GM19438 (cell line): ENCODE measurements at regions not wholly inside any gene's neighbourhood (a gene's known extent, or its start where the extent isn't known, plus 50 kb on each side); places are given as distances from the start of the nearest gene placed in this dataset.

Source experiments
- ATAC-seq: cut with Tn5 transposase; IDR thresholded peaks from one replicate; pipeline ENCODE4 v1.9.1; 2021; ENCODE audit warnings: low read depth; ENCODE audit not compliant: unreplicated experiment

- no peak for ATAC-seq
Observed at GRCh38 chr12:128170181-128170580, 96.8 kb upstream of the TMEM132C start.

DNA sequence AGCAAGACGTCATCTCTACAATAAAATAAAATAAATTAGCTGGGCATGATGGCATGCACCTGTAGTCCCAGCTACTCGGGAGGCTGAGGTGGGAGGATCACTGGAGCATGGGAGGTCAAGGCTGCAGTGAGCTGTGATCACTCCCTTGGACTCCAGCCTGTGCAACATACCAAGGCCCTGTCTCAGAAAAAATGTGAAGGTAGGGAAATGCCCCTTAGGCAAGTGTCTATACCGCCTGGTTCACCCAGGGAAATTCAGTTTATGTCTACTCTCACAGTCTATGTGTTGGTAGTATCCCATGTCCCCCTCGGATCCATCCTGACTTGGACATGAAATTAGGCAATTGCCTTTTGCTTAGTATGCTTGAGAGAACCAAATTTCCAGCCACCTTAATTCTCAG lies 88.4 kb upstream of the TMEM132C start:
- ATAC-seq: no peak

DNA sequence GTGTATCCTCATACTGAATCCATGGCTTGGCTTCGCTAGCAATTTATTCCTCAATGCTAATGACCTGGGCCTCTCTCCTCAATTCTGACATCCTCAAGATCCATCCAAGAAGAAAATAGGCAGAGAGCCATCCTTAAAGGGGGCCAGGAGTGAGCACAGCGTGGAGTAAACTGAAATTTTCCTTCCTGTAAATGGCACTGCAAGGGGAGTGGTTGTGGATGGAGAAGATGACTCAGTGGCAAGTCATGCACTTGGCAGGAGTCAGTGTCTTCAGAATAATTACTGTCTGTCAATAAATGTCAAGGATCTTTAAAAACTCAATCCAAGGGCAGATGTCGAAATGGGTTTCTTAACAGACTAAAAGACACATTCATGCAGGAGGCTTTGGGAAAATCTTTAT lies 88.0 kb upstream of the TMEM132C start:
- no peak for ATAC-seq

- no peak for ATAC-seq
Observed at GRCh38 chr12:128180166-128180565, 86.8 kb upstream of the TMEM132C start.

- no peak for ATAC-seq
Observed at GRCh38 chr12:128190052-128190451, 76.9 kb upstream of the TMEM132C start.

GRCh38 chr12:128190614-128191013 lies 76.4 kb upstream of the TMEM132C start:
- no peak for ATAC-seq

GRCh38 chr12:128191380-128191779 lies 75.6 kb upstream of the TMEM132C start:
- ATAC-seq: no peak

GRCh38 chr12:128204711-128205110 lies 62.3 kb upstream of the TMEM132C start:
- ATAC-seq: no peak

- ATAC-seq: no peak
Observed at GRCh38 chr12:128205145-128205544, 61.8 kb upstream of the TMEM132C start.

DNA sequence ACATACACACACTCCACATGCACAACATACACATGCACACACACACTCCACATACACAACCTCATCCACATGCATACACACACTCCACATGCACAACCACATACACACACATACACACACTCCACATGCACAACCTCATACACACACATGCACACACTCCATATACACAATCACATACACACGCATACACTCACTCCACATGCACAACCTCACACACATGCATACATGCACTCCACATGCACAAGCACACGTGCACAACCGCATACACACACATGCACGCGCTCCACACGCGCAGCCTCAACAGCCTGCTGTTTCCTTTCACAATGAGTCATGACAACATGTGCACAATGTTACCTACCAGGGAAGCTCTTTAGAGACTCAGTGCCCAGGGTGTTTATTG lies 61.2 kb upstream of the TMEM132C start:
- no peak for ATAC-seq
